Stimulated activated CD4-positive, alpha-beta T cell treated with anti-CD3 and anti-CD28 coated beads, TNF-alpha, amount 100 ng/mL, for 48 hours (primary cell): ENCODE measurements at regions not wholly inside any gene's neighbourhood (a gene's known extent, or its start where the extent isn't known, plus 50 kb on each side); places are given as distances from the start of the nearest gene placed in this dataset.
"Not testable (repeated sequence)": the region's sequence is repeated elsewhere in the genome, so short reads cannot be mapped to it uniquely, and the experiment has no call there.

ENCODE experiments used
- DNase-seq, 3 donors: peaks; one replicate each; pipeline ENCODE4 v3.0.0-alpha.2; 2020; ENCODE audit warnings: low read depth in 3 of 3

DNA sequence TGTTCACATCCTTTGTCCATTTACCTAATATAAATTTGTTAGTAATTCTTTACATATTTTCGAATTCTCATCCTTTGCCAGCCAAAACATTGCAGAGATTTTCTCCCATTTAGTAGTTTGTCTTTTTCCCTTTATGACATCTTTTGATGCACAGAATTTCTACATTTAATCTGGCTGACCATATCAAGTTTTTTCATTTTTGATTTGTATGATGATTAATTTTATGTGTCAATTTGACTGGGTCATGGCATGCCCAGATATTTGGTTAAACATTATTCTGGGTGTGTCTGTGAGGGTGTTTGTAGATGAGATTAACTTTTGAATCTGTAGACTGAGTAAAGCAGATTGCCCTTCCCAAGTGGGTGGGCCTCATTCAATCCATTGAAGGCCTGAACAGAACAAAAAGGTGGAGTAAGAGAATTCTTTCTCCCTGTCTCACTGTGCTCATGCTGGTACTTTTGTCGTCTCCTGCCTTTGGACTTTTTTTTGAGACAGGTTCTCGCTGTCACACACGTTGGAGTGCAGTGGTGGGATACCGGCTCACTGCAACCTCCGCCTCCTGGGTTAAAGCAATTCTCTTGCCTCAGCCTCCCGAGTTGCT lies 72.1 kb upstream of the EPB41L1 start:
- no peak for DNase-seq

DNA sequence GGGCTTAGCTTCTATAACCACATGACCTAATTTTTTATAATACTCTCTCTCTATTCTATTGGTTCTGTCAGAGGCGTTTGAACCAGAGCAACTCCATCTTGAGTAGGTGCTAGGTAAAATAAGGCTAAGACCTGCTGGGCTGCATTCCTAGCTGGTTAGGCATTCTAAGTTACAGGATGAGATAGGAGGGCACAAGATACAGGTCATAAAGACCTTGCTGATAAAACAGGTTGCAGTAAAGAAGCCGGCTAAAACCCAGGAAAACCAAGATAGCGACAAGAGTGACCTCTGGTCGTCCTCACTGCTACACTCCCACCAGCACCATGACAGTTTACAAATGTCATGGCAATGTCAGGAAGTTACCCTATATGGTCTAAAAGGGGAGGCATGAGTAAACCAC lies 71.3 kb upstream of the EPB41L1 start:
- DNase-seq = not testable (repeated sequence)

DNA sequence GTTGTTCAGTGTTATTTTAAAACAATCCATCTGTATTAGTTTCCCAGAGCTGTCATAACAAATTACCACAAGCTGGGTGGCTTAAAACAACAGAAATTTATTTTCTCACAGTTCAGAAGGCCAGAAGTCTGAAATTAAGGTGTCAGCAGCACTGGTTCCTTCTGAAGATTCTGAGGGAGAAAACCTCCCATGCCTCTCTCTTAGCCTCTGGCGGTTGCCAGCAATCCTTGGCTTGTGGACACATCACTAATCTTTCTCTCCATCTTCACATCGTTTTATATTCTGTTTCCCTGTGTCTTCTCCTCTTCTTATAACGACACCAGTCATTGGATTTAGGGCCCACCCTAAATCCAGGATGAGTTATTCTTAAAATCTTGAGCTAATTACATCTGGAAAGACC lies 70.2 kb upstream of the EPB41L1 start:
- DNase-seq = no peak

DNA sequence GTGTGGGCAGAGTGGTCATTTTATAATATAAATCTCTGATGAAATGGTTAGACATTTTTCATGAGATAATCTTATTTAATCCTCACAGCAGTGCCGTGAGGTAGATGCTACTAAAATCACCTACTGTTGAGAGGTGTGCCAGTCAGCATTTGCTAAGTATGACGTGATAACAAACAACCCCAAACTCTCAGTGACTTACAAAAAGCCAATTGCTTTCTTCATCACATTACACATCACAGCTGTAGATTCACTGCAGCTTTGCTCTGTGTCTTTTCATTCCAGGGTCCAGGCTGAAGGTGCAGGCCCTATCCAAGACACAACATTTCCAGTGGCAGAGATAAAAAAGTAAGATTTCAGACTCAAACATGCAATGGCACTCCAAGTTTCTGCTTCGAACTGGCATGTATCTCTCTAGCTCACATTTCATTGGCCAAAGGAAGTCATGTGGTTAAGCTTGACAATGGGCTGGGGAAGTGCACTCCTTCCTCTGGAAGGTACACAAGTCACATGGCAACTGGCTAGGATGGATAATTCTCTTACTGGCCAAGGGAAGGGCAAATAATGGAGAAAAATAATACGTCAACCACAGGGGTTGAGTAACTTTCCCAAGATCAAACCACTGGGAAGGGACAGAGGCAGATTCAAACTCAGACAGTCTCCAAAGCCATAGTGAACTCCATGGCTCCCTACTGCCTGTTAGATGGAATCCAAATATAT lies 69.5 kb upstream of the EPB41L1 start:
- no peak for DNase-seq

DNA sequence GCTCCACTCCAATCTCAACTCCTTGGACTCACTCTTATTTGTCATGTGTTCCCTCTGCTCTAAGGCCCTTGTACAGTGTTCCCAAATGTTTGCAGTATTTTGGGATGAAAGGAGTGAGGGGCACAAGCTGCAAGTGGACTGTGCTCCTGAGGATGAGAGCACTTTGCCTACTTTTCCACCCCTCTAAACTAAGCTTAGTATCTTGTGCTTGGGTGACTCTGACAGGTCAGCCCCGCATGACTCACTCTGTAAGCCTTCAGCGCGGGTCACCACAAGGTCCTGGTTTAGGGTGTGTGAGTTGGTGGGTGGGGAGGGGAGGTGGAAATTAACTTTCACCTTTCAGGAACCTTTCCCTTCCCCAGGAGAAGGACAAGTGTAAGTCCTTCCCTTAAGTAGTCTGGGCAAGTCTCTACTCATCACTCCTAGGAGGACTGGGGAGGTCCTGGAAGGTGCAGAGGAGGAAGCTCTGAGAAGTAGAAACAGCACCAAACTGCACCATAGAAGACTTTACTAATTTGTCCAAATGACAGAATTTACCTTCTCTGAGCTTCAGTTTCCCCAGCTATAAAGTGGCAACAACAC lies 68.8 kb upstream of the EPB41L1 start:
- no peak for DNase-seq

DNA sequence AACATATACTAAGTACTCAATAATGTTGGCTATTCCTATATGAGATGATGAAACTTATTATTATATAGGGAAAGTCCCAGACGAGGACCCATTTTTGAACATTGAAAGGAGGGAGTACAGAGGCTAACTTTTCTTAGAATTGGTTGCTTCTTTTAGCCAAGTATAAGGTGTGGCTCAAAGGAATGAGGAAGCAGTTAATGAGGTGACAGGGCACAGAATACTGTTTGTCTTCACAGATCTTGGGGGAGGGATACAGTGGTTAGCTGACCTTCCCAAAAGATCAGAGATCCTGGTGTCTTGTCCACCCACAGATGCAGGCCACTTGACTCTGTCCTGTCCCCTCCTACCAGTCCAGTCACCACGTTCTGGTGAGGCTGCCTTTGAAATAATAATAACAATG lies 67.8 kb upstream of the EPB41L1 start:
- no peak for DNase-seq

DNA sequence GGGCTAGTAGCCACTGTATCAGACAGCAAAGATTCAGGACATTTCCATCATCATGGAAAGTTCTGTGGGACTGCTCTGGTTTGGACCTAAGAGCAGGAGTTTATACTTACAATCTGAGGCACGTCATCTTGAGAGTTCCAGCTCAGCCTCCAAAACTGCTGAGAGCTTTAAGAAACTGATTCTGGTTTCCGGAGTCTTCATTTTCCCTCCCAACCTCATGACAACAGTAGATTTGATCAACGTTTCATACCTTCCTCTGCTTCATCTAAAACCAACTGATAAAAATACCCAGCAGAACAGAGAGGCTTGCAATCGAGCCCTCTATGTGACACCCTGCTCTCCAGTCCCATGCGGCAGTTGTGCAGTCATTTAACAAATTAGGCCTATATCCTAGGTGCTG lies 64.3 kb upstream of the EPB41L1 start:
- no peak for DNase-seq

DNA sequence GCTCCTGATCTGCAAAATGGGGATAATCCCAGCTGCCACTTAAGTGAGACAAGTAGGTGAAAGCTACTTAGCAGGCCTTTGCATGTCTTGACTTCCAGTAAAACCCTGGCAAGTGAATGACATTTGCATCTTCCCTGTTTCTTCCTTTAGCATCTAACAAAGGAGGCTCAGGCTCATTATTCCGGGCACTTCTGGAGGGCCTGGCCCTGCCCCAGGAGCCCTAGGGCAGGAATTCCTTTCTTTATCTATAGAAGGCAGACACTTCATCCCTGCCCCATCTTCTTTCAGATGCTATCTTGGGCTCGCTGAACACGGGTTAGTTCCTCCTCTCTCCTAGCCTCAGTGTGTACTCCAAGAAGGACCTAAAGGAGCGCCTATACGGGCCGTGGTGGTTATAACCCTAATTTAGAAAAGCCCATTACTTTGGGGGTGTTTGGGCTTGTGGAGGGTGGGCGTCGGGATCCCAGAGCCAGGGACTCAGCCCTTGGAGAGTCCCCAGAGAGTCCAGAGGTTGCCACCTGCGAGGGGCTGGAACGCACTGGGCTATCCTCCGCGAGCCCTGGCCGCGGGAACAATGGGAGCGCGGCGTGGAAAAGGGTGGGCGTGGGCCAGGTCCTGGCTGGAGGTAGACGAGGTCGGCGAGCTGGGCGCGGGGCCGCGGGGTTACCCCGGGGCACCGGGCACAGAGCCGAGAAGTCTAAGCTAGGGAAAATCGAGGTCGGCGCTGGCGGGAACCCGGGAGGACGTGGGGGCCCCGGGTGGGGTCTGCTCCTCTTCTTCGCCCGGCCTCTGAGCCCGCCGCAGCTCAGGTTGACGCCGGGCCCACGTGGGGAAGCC lies 62.8 kb upstream of the EPB41L1 start:
- no peak for DNase-seq

DNA sequence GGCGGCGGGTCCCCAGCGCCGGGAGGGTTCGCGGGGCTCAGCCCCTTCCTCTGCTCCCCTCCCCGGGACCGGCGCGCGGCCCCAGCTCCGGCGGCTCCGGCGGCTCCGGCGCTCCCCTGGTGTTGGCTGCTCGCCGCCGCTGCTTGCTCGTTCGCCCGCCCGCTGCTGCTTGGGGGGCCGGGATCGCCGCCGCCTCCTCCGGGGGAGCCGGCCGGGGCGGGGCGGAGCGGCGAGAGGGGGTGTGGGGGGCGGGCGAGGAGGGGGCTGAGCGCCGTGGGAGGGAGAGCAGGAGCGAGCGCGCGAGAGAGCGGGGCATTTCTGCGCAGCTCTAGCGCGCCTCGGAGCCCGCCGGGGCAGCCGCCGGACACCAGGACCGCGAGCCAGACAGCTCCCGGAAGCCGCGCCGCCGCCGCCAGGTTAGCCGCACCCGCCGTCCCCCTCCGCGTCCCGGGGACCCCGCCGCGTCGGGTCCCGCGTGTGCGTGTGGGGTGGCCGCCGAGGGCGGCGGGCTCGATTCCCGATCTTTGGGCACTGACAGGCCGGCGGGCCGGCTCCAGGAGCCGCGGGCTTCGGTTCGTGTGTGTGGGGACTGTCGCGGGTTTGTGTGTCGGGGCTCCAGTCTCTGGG lies 62.0 kb upstream of the EPB41L1 start:
- DNase-seq = peak in 1 of 3 donors; percentile 14

DNA sequence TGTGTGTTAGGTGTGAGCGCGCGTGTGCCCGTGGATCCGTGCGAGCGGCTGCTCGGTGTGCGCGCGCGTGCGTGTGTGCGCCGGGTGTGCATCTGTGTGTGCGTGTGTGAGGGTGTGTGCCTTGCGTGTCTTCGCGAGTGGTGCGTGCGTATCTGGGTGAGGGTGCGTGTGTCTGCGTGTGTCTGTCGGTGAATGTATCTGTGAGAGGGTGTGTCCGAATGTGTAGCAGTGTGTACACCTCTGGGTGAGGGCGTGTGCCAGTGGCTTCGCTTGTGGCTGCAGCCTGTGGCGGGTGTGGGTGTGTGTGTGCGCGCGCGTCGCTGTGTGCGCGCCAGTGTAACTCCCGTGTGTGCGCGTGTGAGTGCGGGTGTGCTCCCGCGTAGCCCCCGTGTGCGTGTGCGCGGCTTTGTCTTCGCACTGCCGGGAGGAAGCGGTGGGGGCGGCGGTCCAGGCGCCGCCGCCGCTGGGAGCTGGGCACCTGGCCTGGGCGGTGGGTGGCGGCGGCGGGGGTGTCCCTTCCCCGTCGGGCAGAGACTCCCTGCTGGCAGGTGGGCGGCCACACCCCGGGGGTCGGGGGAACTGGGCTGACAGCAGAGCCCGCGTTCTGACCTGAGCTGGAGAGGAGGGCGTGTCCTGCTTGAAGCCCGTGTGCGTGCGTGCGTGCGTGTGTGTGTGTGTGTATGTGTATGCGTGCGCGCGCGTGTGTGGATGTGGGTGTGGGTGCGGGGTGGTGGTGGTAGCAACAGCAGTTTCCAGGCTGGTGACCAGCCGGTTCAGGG lies 61.3 kb upstream of the EPB41L1 start:
- DNase-seq = peak in 2 of 3 donors; percentile 18 to 31

DNA sequence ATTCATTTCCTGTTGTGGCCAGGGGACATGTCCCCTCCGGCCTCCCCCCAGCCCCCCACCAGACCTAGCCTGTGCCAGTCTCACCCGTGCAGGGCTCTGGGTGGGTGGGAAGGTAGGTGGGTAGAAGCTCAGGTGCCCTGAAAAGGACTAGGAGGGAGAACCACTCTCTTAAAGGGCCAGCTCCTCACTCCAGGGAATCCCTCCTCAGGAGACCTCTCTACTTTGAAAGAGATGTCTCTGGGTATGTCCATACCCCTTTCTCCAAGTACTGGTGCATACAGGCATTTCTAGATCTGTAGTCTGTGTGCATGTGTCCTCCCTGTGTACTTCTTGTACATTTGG lies 60.8 kb upstream of the EPB41L1 start:
- no peak for DNase-seq

DNA sequence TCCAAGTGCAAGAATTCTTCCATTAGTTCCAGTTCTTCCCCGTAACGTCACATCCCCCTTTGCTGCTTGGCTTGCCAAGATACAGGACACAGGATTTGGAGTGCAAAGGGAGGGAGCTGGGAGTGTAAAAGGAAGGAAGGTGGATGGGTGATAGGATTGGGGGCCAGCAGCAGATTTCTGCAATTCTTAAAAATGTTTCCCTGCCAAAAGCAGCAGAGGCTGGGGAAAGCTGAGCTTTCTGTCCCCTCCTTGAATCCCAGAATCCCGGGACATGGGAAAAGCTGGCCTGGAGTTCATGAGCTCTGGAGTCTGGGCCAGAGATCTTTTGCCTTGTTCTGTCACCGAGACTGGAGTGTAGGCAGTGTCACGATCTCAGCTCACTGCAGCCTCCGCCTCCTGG lies 60.0 kb upstream of the EPB41L1 start:
- DNase-seq = no peak

DNA sequence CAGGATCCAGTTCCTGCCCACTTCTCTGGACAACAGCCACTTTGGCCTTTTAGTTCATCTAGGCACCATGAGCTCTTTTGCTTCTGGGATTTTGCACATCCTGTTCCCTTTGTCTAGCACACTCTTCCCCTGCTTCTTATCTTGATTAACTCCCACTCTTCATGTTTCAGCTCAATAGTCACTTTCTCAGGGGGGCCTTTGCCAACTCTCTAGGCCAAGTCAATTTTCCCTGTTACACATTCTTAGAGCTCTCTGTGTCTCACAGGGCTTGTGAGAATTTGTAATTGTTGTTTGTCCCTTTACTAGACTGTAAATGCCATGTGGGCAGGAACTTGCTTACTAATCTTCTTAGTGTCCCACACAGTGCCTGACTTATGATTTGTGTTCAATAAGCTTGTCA lies 58.1 kb upstream of the EPB41L1 start:
- no peak for DNase-seq

DNA sequence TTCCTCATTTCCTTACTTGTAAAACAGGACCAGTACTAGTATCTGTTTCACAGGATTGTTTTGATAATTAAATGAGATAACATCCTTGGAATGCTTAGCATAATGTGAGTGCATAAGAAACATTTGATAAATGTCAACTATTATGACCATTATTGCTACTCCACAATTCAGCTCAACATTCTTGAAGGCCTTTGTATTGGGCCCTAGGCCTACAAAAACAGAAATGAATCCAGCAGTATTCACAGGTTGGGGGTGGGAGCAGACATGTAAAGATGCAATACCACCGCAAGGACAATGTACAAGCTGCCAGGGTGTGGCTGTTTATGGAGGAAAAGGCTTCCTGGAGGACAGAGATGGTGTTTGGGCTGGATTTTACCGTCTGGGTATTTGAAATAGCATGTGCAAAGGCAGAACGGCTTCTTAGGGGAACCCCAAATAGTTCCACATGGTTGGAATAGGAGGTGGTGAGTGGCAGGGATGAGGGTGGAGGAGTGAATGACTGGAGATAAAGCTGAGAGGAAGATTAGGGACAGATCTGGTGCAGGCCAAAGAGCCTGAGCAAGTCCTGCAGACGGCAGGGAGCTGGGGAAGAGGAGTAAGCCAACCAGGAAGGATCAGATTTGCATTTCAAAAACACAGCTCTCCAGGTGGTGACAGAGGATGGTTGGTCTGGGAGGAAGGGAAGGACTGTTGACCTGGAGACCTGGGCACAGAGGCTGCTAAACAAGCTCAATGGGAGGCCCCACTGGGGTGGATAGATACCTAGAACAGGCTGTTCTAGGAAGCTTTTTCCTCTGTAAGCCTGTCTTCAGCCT lies 57.0 kb upstream of the EPB41L1 start:
- no peak for DNase-seq

DNA sequence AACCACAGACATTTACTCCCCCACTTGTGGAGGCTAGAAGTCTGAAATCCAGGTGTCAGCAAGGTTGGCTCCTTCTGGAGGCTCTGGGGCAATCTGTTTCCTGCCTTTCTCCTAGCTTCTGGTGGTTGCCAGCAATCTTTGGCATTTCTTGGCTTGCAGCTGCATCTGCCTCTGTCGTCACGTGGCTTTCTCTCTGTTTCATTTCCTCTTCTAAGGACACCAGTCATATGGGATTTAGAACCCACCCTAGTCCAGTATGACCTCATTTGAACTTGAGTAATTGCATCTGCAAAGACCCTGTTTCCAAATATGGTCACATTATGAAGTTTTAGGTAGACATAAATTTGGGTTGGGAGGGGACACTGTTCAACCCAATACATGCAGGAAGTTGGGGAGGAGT lies 56.2 kb upstream of the EPB41L1 start:
- no peak for DNase-seq

DNA sequence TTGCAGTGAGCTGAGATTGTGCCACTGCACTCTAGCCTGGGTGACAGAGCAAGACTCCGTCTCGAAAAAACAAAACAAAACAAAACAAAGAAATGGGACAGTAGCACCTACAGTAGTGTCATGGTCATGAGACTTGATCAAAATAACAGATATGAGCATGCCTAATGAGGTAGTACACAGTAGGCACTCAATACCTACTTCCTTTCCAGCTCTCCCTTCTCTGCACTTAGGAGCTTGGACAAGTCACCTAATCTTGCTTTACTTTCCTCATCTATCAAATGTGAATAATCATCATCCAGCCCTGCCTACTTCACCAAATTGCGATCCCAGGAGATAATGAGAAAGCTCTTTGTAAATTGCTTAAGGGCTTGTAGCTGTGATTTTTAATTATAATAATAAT lies 55.4 kb upstream of the EPB41L1 start:
- DNase-seq = no peak

DNA sequence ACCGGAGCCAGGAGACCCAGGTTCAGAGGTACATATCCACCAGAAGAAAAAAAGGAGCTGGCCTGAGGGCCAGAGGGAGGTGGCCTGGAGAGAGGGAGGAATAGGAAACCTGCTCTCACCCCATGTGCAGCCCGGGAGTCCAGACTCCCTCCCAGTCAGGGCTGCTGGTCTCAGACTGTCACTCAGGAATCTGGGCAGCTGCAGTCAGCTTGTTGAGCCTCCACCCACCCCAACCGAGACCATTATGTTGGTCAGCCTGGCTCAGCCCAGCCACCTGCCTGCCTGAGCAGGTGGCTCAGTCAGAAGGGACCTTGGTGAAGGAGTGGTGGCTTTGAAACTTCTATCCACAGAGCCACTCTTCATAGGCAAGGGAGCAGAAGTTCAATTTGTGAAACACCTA lies 53.3 kb upstream of the EPB41L1 start:
- no peak for DNase-seq

DNA sequence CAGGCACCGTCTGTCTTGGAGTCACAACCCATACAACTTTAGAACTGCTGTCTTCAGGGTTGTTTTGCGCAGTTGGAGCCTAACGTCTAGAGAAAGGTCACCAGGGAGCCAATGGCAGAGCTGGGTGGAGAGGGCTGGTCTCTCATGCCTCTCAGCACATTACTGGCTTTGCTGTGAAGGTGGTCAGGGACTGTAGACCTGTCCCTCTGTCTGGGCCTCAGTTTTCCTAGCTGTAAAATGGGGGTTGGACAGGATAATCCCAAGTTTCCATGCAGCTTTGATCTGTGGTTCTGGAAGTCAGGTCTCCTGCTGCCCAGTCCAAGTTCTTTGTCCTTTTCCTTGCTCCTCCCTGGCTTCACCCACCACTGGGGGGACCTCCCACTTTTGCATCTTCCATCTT lies 52.2 kb upstream of the EPB41L1 start:
- no peak for DNase-seq

DNA sequence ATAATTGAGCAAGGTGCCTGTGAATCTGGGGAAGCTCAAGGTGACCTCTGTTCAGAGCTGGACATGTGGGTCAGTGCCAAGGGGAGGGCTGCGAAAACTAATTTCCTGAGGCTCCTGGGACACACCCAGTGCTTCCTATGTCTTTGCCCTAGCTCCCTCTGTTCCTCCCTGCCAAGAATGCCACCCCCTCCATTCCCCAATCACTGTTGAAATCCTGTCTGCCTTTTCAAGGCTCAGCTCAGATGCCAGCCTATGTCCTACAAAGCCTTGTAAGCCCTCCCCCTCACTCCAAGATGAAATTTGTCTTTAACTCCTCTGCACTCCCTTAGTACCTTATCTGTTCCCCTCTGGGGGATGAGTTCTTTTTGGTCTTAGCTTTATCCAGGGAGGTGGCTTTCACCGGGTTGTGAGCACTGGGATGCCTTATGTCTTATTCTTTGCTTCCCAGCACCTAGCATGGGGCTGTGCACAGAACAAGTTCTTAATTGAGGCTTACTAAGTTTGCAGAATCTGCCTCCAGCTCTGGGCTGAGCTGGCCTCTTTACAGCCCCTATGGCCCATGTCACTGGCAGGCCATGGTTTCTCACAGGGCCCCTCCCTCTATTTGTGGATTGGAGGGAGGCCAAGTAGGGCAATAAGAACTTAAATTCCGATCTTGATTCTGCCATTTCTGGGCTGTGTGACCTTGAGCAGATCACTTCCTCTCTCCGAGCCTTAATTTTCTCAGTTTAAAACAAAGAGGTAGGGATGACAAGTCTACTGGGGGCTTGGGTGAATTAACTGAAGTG lies 51.5 kb upstream of the EPB41L1 start:
- no peak for DNase-seq

DNA sequence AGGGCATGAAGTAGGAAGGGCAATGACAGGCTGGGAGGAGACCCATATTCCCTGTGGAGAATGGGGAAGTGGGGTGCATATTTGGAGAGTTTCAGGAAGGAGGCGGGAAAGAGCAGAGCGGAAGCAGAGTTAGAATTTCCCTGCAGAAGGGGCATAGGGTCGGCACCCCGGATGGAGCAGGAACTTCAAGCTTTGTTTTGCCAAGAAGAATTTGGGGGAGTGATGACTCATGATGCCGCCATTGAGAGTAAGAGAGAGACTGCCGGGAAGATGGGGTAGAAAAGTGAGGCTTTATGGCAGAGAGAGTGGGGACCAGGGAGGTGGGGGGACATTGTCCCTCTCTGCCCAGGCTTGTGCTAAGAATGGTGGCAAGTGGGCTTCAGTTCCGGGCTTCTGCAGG lies 50.3 kb upstream of the EPB41L1 start:
- DNase-seq = no peak
